ENCODE measurements at regions not wholly inside any gene's neighbourhood (a gene's known extent, or its start where the extent isn't known, plus 50 kb on each side); places are given as distances from the start of the nearest gene placed in this dataset.
A peak's percentile ranks its signal among the peaks of the same experiment; 100 is the strongest.

DNA sequence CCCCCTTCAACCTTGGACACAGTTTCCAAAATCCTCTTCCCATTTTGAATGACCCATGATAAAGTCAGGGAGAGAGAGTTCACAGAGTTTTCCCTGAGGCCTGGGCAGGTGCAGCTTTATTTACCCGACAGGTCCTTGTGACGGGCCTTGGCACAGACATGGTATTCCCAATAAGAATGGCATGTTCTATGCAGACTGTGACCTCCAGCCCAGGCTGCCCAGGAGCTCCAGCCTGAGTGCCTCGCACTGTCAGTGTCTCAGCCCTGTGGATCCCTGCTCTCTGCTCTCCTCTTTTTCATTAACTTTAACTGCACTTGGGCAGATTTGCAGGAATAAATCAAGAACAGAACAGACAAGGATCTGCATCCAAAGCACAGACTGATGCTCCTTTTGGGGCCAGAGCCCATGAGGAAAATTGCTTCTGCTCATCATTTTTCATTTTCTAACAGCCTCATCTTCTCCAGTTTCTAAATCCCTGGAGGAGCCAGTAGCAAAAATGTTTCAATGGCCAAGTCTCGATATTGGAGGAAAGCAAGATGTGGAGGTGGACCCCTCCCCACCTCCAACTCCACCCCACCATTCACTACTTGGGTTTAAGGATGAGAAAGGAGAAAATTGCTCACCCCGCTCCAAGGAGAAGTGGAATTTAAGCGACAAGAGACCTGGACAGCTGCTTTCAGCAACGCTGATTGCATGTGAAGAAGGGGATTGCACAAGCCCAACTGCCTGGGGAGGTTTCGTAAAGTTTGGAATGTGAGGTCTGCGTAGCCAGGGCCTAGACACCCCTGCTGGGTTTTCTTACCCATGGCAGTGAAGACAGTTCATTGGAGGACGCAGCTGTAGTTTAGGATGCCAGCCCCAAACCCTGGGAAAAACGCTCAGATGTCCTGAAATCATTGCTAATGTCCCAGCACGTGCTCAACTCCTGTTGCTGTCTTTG lies 225.9 kb downstream of the WDR11 start:
- peak; percentile 16 for DNase-seq

GRCh38 chr10:121078036-121078435 lies 226.9 kb downstream of the WDR11 start:
- DNase-seq: peak; percentile 28

GRCh38 chr10:121078672-121079102 lies 227.5 kb downstream of the WDR11 start:
- DNase-seq: no peak

DNA sequence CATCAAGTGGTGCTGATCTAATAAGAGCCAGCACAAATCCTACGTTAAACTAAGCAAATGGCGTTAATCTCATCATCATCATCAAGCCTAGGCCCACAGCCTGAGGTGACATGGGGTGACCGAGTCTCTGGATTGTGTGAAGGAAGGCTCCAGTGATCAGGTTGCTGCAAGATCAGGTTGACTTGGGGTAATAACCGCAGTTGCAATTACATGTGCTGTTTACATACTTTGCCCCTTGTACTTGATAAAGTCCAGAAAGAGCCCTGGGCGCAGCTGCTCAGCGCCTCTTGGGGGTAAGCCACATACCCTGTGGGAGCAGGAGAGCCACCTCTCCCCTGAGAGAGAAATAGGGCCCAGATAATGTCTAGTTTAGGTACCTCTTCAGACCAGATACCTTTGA lies 228.1 kb downstream of the WDR11 start:
- DNase-seq: no peak

GRCh38 chr10:121080281-121080891 lies 229.2 kb downstream of the WDR11 start:
- DNase-seq: peak; percentile 79

DNA sequence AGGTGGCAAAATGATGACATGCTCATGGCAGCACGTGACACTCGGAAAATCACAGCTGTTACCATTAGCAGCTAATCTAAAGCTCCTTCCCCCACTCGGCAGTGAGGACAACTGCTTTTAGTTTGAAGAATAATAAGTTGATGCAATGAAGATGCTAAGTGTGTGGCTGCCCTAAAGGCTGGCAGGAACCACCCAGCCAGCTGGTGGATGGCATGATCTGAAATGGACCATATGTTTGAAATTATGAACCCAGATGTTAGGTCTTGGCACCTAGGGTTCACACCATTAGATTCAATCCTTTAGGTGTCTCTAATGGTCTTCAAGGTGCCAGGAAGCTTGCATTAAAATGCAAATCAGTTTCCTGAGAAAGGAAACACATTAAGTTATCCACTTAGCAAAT lies 230.1 kb downstream of the WDR11 start:
- peak; percentile 9 for DNase-seq

DNA sequence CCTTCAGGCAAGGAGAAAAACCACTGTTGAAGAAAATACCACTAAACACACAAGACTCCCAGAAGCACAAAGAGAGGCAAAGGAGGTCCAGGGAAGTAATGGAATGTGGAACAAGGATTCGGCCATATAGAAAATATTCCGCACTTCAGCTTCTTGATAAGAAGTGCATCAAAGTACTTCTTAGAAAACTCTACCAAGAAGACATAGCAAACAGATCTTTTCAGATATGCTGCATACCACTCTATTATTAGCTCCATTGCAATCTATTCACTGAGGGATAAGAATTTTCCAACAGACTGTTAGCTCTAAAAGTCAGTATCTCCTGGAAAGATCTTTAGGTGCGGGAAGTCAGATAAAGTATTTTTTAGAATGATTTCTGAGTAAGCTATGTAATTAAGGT lies 231.8 kb downstream of the WDR11 start:
- DNase-seq: no peak

- no peak for DNase-seq
These were observed 233.0 kb downstream of the WDR11 start for GRCh38 chr10:121084016-121084674.

DNA sequence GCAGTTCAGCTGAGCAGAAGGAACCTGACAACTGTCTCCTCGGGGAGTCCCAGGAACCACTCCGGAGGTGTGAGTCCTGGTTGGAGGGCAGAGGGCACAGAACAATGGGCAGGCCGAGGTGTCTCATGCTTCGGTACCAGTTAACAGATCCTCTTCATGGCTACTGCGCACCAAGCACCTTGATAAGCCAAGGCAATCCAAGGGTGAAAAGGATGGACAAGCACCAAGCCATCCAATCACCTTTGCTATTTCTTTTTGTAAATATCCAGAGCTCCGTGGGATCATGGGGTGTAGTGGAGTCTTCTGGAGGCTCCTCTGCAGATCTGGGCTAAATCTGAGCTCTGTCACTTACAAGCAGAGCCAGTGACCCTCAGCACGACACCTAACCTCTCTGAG lies 233.5 kb downstream of the WDR11 start:
- no peak for DNase-seq

GRCh38 chr10:121085367-121085766 lies 234.2 kb downstream of the WDR11 start:
- DNase-seq: no peak

GRCh38 chr10:121087129-121087528 lies 236.0 kb downstream of the WDR11 start:
- no peak for DNase-seq

- no peak for DNase-seq
These were observed 236.5 kb downstream of the WDR11 start for GRCh38 chr10:121087688-121088087.

DNA sequence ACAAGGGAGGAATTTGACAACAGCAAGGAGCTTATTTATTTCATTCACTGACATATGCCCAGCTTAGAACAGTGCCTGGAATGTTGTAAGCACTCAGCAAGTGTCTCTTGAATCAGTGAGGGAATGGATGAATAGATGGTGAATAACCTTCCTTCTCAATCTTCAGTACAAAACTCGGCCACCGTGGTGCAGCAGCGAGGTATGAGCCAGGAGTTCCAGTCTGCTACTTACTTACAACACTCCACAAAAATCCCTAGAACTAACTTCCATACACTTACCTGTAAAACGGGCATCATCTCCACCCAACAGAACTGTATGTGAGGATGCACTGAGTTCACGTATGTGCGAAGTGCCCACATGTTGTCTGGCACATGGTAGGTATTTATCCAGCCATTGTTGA lies 237.4 kb downstream of the WDR11 start:
- DNase-seq: peak; percentile 59

GRCh38 chr10:121089434-121089833 lies 238.3 kb downstream of the WDR11 start:
- no peak for DNase-seq

GRCh38 chr10:121091961-121092719 lies 241.0 kb downstream of the WDR11 start:
- DNase-seq: no peak

GRCh38 chr10:121092720-121093095 lies 241.5 kb downstream of the WDR11 start:
- no peak for DNase-seq

DNA sequence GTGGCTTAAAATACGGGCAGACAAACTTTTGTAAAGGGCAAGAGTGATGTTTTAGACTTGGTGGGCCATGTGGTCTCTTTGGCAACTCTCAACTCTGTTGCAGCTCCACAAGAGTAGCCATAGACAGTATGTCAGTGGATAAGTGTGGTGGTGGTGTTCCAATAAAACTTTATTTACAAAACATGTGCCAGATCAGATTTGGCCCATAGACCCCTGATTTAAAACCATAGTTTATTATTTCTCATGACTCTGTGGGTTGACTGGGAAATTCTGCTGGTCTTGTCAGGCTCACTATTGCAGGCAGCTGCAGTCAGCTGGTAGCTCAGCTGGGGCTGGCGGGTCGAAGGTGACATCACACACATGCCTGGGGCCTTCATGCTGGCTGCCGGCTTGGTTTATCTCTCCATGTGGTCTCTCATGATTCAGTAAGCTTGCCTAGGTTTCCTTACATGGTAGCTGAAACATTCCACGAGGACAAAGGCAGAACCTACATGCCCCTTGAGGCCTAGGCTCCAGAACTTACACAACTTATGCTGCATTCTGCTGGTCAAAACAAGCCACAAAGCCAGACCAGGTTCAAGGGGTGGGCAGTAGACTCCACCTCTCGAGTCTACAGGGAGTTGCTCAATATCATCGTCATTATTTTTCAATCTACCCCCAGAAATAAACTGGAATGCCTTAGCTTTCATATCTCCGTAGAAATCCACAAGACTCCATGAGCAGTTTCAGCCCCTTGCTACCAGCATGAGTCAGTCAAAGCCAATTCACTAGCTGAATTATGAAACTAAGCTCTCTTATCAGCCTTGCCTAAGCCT lies 245.7 kb downstream of the WDR11 start:
- peak; percentile 41 for DNase-seq

GRCh38 chr10:121098211-121098610 lies 247.0 kb downstream of the WDR11 start:
- DNase-seq: no peak

GRCh38 chr10:121098751-121099150 lies 247.6 kb downstream of the WDR11 start:
- no peak for DNase-seq

DNA sequence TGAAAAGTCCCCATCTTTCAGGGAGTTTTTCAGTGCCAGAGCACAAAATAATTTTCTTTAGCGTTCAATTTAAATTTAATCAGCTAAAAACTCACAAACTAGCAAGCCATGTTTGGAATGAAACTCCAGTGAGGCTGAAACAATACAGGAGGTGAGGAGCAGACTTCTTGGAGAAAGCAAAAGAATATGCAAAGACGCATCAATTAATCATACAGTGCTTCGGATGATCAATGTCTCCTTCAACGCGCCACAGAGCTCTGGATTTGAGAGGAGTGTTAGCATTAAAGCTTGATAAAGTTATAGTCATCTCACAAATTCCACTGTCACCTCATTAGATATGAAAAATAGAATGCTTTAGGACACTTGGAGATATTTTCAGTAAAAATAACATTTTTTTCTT lies 248.0 kb downstream of the WDR11 start:
- DNase-seq: no peak

- DNase-seq: no peak
These were observed 248.4 kb downstream of the WDR11 start for GRCh38 chr10:121099592-121099991.

GRCh38 chr10:121101561-121101960 lies 250.4 kb downstream of the WDR11 start:
- DNase-seq: no peak

Measured in NCI-H69 (cell line).